CD4-positive, alpha-beta T cell treated with Interleukin-4 for 1 hour (primary cell): ENCODE measurements at regions not wholly inside any gene's neighbourhood (a gene's known extent, or its start where the extent isn't known, plus 50 kb on each side); places are given as distances from the start of the nearest gene placed in this dataset.
"Not testable (repeated sequence)": the region's sequence is repeated elsewhere in the genome, so short reads cannot be mapped to it uniquely, and the experiment has no call there.

Experiments
- DNase-seq, 2 donors: peaks; one replicate each; pipeline ENCODE4 v3.0.0-alpha.2; 2020 to 2022

- no peak for DNase-seq
Observed at GRCh38 chr5:17088051-17088450, 129.4 kb upstream of the BASP1 start.

- DNase-seq: no peak
Observed at GRCh38 chr5:17089001-17089400, 128.4 kb upstream of the BASP1 start.

GRCh38 chr5:17089690-17090089 is 127.7 kb upstream of the BASP1 start:
- DNase-seq: no peak

GRCh38 chr5:17090839-17091238 is 126.6 kb upstream of the BASP1 start:
- no peak for DNase-seq

GRCh38 chr5:17094830-17095229 is 122.6 kb upstream of the BASP1 start:
- DNase-seq: no peak

GRCh38 chr5:17096952-17097695 is 120.3 kb upstream of the BASP1 start:
- no peak for DNase-seq

- no peak for DNase-seq
Observed at GRCh38 chr5:17099946-17100345, 117.5 kb upstream of the BASP1 start.

- no peak for DNase-seq
Observed at GRCh38 chr5:17103461-17103860, 114.0 kb upstream of the BASP1 start.

- no peak for DNase-seq
Observed at GRCh38 chr5:17105744-17106418, 111.5 kb upstream of the BASP1 start.

- DNase-seq: no peak
Observed at GRCh38 chr5:17106521-17106920, 110.9 kb upstream of the BASP1 start.

- not testable (repeated sequence) for DNase-seq
Observed at GRCh38 chr5:17112091-17112716, 105.2 kb upstream of the BASP1 start.

GRCh38 chr5:17113174-17113958 is 104.1 kb upstream of the BASP1 start:
- no peak for DNase-seq

- DNase-seq: no peak
Observed at GRCh38 chr5:17114233-17114632, 103.2 kb upstream of the BASP1 start.

GRCh38 chr5:17114715-17115599 is 102.5 kb upstream of the BASP1 start:
- DNase-seq: no peak

- no peak for DNase-seq
Observed at GRCh38 chr5:17115855-17116254, 101.6 kb upstream of the BASP1 start.

GRCh38 chr5:17118631-17119030 is 98.8 kb upstream of the BASP1 start:
- peak; percentile 39 to 85 for DNase-seq

GRCh38 chr5:17120209-17120608 is 97.2 kb upstream of the BASP1 start:
- no peak for DNase-seq

GRCh38 chr5:17121776-17122175 is 95.7 kb upstream of the BASP1 start:
- no peak for DNase-seq

- no peak for DNase-seq
Observed at GRCh38 chr5:17123010-17123409, 94.4 kb upstream of the BASP1 start.

GRCh38 chr5:17123773-17124172 is 93.7 kb upstream of the BASP1 start:
- DNase-seq: peak in 1 of 2 donors; percentile 16

GRCh38 chr5:17127743-17128231 is 89.6 kb upstream of the BASP1 start:
- DNase-seq: no peak
